Left ventricle myocardium inferior (tissue), 1 donor: ENCODE measurements at regions not wholly inside any gene's neighbourhood (a gene's known extent, or its start where the extent isn't known, plus 50 kb on each side); places are given as distances from the start of the nearest gene placed in this dataset.

Source experiments
- DNase-seq: peaks from one replicate; pipeline ENCODE4 v3.0.0-alpha.2; 2020
- H3K27ac ChIP-seq: fragments of 200-600 bp; replicated peaks from 2 replicates; pipeline ENCODE4 v1.8.0; 2021
- H3K27me3 ChIP-seq: fragments of 200-600 bp; 2 replicates; pipeline ENCODE4 v1.8.0; 2021; ENCODE audit warnings: low read depth
- H3K36me3 ChIP-seq: fragments of 200-600 bp; 2 replicates; pipeline ENCODE4 v1.8.0; 2021
- H3K4me1 ChIP-seq: fragments of 200-600 bp; 2 replicates; pipeline ENCODE4 v1.8.0; 2021
- H3K4me3 ChIP-seq: fragments of 200-600 bp; 2 replicates; pipeline ENCODE4 v1.8.0; 2021; ENCODE audit warnings: mild to moderate bottlenecking, moderate library complexity
- H3K9me3 ChIP-seq: fragments of 200-600 bp; replicated peaks from 2 replicates; pipeline ENCODE4 v1.8.0; 2021
- CTCF ChIP-seq: fragments of 200-600 bp; IDR thresholded peaks from 2 replicates; pipeline ENCODE4 v1.8.0; 2021; ENCODE audit warnings: antibody characterized with exemption, mild to moderate bottlenecking, borderline replicate concordance
- intact Hi-C: fragments of 100-400 bp; cut with micrococcal nuclease; formaldehyde crosslinking; loops from one replicate; pipeline ENCODE4 v1.11.0; 2022
- donor health status: DM: no; HTN: yes; CAD: no; lungs with severe emphysema.

DNA sequence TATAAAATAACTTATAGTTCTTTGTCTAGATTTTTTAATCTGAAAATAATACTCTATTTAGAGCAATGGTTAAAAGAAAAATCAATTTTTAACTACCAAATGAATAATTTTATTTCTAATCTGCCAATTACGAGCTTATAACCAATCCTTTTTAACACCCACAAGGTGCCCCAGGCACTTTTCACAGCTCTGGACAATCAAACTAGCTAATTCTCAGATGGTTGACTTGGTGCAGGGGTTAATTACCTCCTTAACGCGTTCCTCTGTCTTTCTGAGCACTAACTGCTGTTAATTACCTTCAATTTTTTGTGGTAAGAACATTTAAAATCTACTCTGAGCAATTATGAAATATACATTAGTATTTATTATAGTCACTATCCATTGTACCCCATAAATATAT, 109.6 kb upstream of the PJA2 start:
- no peak for DNase-seq
- Histone ChIP-seq H3K4me1 (no peaks in the 10 kb centered on the region), H3K4me3 (no peak overlapping the region), H3K36me3 (no peaks in the 10 kb centered on the region), H3K9me3 (peaks cover 17% of the 10 kb centered on the region), H3K27ac (no peak overlapping the region), H3K27me3 (no peaks in the 10 kb centered on the region)
- TF ChIP-seq CTCF = no peak
- intact Hi-C loops = no loop called here

GRCh38 chr5:109516390-109516789, 106.6 kb upstream of the PJA2 start:
- no peaks in the 10 kb centered on the region for H3K27me3 ChIP-seq
- TF ChIP-seq CTCF = no peak
- DNase-seq = no peak

GRCh38 chr5:109511980-109512734, 102.4 kb upstream of the PJA2 start:
- Histone ChIP-seq H3K9me3 (no peaks in the 10 kb centered on the region), H3K27ac (no peak overlapping the region), H3K27me3 (no peaks in the 10 kb centered on the region), H3K4me1 (no peaks in the 10 kb centered on the region), H3K36me3 (no peaks in the 10 kb centered on the region), H3K4me3 (no peak overlapping the region)
- intact Hi-C loops = no loop called here
- no peak for DNase-seq
- no peak for TF ChIP-seq CTCF

More at GRCh38 chr5:109516390-109516789, 106.6 kb upstream of the PJA2 start:
- no peaks in the 10 kb centered on the region for H3K36me3 ChIP-seq
- H3K4me3 ChIP-seq = no peak overlapping the region
- H3K4me1 ChIP-seq = no peaks in the 10 kb centered on the region
- H3K27ac ChIP-seq = no peak overlapping the region
- intact Hi-C loops = no loop called here
- H3K9me3 ChIP-seq = peaks cover 15% of the 10 kb centered on the region

GRCh38 chr5:109506556-109506955, 96.8 kb upstream of the PJA2 start:
- Histone ChIP-seq H3K4me3 (no peak overlapping the region), H3K9me3 (no peaks in the 10 kb centered on the region), H3K27ac (no peak overlapping the region), H3K36me3 (no peaks in the 10 kb centered on the region), H3K27me3 (no peaks in the 10 kb centered on the region), H3K4me1 (peaks cover 9% of the 10 kb centered on the region)
- intact Hi-C loops = no loop called here
- TF ChIP-seq CTCF = no peak
- no peak for DNase-seq

- Histone ChIP-seq H3K36me3 (no peaks in the 10 kb centered on the region), H3K4me3 (no peak overlapping the region), H3K27me3 (no peaks in the 10 kb centered on the region), H3K9me3 (no peaks in the 10 kb centered on the region), H3K27ac (no peak overlapping the region), H3K4me1 (no peaks in the 10 kb centered on the region)
- no peak for DNase-seq
- TF ChIP-seq CTCF = no peak
- intact Hi-C loops = no loop called here
Measured at GRCh38 chr5:109496112-109496511, 86.3 kb upstream of the PJA2 start.
